Kidney (tissue), 13 donors: ENCODE measurements at regions not wholly inside any gene's neighbourhood (a gene's known extent, or its start where the extent isn't known, plus 50 kb on each side); places are given as distances from the start of the nearest gene placed in this dataset.

Experiments
- DNase-seq, 5 donors: peaks; one replicate each; pipeline ENCODE4 v3.0.0-alpha.2; 2013 to 2020
- FAIRE-seq: peaks from 2 replicates; lab custom pipeline; 2012; peaks lifted over from hg19 to GRCh38; lab: Jason Lieb, UNC
- H3K27ac ChIP-seq, 2 donors: one replicate each; pipeline ENCODE4 v1.7.0; 2013; ENCODE audit warnings: low read depth in 2 of 2, low read length in 2 of 2, inconsistent platforms in 1 of 2
- H3K27me3 ChIP-seq: one replicate; pipeline ENCODE4 v1.7.1; 2013; ENCODE audit warnings: low read length, inconsistent platforms; ENCODE audit not compliant: control insufficient read depth, insufficient read depth
- H3K36me3 ChIP-seq, 3 donors: one replicate each; pipeline versions ENCODE4 v1.7.0 to v1.7.1; 2013; ENCODE audit warnings: low read length in 3 of 3, control low read depth in 1 of 3, inconsistent platforms in 1 of 3; ENCODE audit not compliant: insufficient read depth in 3 of 3, control insufficient read depth in 2 of 3
- H3K4me1 ChIP-seq, 3 donors: one replicate each; pipeline versions ENCODE4 v1.7.0 to v1.7.1; 2013; ENCODE audit warnings: low read length in 3 of 3, inconsistent platforms in 1 of 3, low read depth in 1 of 3; ENCODE audit not compliant: control insufficient read depth in 2 of 3, insufficient read depth in 2 of 3
- H3K4me3 ChIP-seq, 3 donors: one replicate each; pipeline versions ENCODE4 v1.7.0 to v1.8.1; 2013; ENCODE audit warnings: low read length in 3 of 3, control low read depth in 1 of 3, inconsistent platforms in 1 of 3
- H3K9ac ChIP-seq, 3 donors: one replicate each; pipeline versions ENCODE4 v1.7.0 to v1.7.1; 2013; ENCODE audit warnings: low read length in 3 of 3, control low read depth in 1 of 3, inconsistent platforms in 1 of 3
- H3K9me3 ChIP-seq, 3 donors: one replicate each; pipeline versions ENCODE4 v1.7.0 to v1.7.1; 2013; ENCODE audit warnings: low read length in 3 of 3, control low read depth in 1 of 3, inconsistent platforms in 1 of 3; ENCODE audit not compliant: control insufficient read depth in 2 of 3, insufficient read depth in 1 of 3
- intact Hi-C: fragments of 100-400 bp; cut with DNase I; formaldehyde crosslinking; loops from one replicate; pipeline ENCODE4 v1.11.1; 2022
- TF ChIP-seq, protein P1 (sequence below): IDR thresholded peaks from 3 replicates; pipeline ENCODE4 v1.5.1; 2012; ENCODE audit warnings: mild to moderate bottlenecking, moderate library complexity, borderline replicate concordance; ENCODE audit not compliant: insufficient read depth; ENCODE audit errors: extremely low read depth
- donor health status: control.
- donor health status: control.
- donor health status: control.
- donor health status: control.
- donor health status: control.
- donor health status: DM: yes; HTN: yes; CAD: no.
- donor health status: Normal renal cell carcinoma (clear cell type).

DNA sequence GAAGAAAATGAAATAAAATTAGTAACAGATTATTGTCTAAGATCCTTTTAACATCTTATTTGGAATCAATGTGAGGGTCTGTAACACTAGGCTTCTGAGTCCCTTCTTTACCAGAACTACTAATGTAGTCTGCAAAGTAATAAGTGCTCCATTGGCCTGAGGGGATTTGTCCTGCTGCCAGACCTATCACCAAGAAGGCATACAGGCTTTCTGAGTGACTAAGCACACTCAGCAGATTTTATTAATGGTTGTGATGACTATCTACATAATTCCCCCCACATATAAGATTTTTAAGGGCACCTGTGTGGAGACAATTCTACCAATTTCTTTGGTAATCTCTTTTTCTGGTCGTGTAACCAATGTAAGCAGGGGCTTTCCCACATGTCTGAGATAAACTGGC lies 365.0 kb upstream of the FAT3 start:
- Histone ChIP-seq H3K4me1 (no peaks in the 10 kb centered on the region), H3K9me3 (no peaks in the 10 kb centered on the region), H3K27ac (no peak overlapping the region), H3K9ac (no peak overlapping the region), H3K36me3 (no peaks in the 10 kb centered on the region), H3K27me3 (no peaks in the 10 kb centered on the region), H3K4me3 (no peak overlapping the region)
- FAIRE-seq (no peak), DNase-seq (peak in 1 of 5 donors; percentile 40)
- TF ChIP-seq, protein P1, sequence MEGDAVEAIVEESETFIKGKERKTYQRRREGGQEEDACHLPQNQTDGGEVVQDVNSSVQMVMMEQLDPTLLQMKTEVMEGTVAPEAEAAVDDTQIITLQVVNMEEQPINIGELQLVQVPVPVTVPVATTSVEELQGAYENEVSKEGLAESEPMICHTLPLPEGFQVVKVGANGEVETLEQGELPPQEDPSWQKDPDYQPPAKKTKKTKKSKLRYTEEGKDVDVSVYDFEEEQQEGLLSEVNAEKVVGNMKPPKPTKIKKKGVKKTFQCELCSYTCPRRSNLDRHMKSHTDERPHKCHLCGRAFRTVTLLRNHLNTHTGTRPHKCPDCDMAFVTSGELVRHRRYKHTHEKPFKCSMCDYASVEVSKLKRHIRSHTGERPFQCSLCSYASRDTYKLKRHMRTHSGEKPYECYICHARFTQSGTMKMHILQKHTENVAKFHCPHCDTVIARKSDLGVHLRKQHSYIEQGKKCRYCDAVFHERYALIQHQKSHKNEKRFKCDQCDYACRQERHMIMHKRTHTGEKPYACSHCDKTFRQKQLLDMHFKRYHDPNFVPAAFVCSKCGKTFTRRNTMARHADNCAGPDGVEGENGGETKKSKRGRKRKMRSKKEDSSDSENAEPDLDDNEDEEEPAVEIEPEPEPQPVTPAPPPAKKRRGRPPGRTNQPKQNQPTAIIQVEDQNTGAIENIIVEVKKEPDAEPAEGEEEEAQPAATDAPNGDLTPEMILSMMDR, result no peak
- intact Hi-C loops, result no loop called here

GRCh38 chr11:91857179-91857578 lies 367.4 kb upstream of the FAT3 start:
- no peak for FAIRE-seq
- TF ChIP-seq, protein P1, result no peak
- no peak overlapping the region for H3K27ac ChIP-seq

GRCh38 chr11:91854780-91855179 lies 369.8 kb upstream of the FAT3 start:
- DNase-seq (peak in 2 of 5 donors; percentile 17 to 67), FAIRE-seq (no peak)
- no peak overlapping the region for H3K9ac ChIP-seq
- H3K4me1 ChIP-seq, result no peaks in the 10 kb centered on the region
- no peaks in the 10 kb centered on the region for H3K9me3 ChIP-seq
- no peaks in the 10 kb centered on the region for H3K27me3 ChIP-seq
- no peak overlapping the region for H3K27ac ChIP-seq
- H3K36me3 ChIP-seq, result no peaks in the 10 kb centered on the region
- intact Hi-C loops, result no loop called here
- no peak overlapping the region for H3K4me3 ChIP-seq
- TF ChIP-seq, protein P1, result no peak

More at GRCh38 chr11:91857179-91857578, 367.4 kb upstream of the FAT3 start:
- intact Hi-C loops, result no loop called here
- no peaks in the 10 kb centered on the region for H3K4me1 ChIP-seq
- no peak overlapping the region for H3K9ac ChIP-seq
- no peak for DNase-seq
- no peaks in the 10 kb centered on the region for H3K36me3 ChIP-seq
- no peaks in the 10 kb centered on the region for H3K27me3 ChIP-seq
- H3K9me3 ChIP-seq, result no peaks in the 10 kb centered on the region
- H3K4me3 ChIP-seq, result no peak overlapping the region

GRCh38 chr11:91854171-91854570 lies 370.4 kb upstream of the FAT3 start:
- no peaks in the 10 kb centered on the region for H3K4me1 ChIP-seq
- no peak overlapping the region for H3K4me3 ChIP-seq
- H3K27ac ChIP-seq, result no peak overlapping the region
- H3K27me3 ChIP-seq, result no peaks in the 10 kb centered on the region
- TF ChIP-seq, protein P1, result no peak
- no peak overlapping the region for H3K9ac ChIP-seq
- no peaks in the 10 kb centered on the region for H3K9me3 ChIP-seq
- DNase-seq, result no peak
- no peak for FAIRE-seq
- no peaks in the 10 kb centered on the region for H3K36me3 ChIP-seq
- intact Hi-C loops, result no loop called here
